ENCODE measurements at regions not wholly inside any gene's neighbourhood (a gene's known extent, or its start where the extent isn't known, plus 50 kb on each side); places are given as distances from the start of the nearest gene placed in this dataset.
"Not testable (repeated sequence)": the region's sequence is repeated elsewhere in the genome, so short reads cannot be mapped to it uniquely, and the experiment has no call there.

GRCh38 chr7:68025369-68025768 is 1028.7 kb downstream of the TYW1 start:
- no peak for DNase-seq

- DNase-seq = no peak
Observed at GRCh38 chr7:68030530-68030929, 1033.9 kb downstream of the TYW1 start.

- DNase-seq = no peak
Observed at GRCh38 chr7:68031180-68031943, 1034.7 kb downstream of the TYW1 start.

GRCh38 chr7:68038621-68039314 is 1042.1 kb downstream of the TYW1 start:
- DNase-seq = no peak

GRCh38 chr7:68041554-68041953 is 1044.9 kb downstream of the TYW1 start:
- DNase-seq = no peak

- DNase-seq = no peak
Observed at GRCh38 chr7:68043546-68043945, 1046.9 kb downstream of the TYW1 start.

- no peak for DNase-seq
Observed at GRCh38 chr7:68050627-68051026, 1054.0 kb downstream of the TYW1 start.

GRCh38 chr7:68058014-68058413 is 1061.4 kb downstream of the TYW1 start:
- DNase-seq = no peak

- no peak for DNase-seq
Observed at GRCh38 chr7:68063171-68063570, 1066.5 kb downstream of the TYW1 start.

GRCh38 chr7:68065581-68065980 is 1068.9 kb downstream of the TYW1 start:
- no peak for DNase-seq

GRCh38 chr7:68067845-68068244 is 1071.2 kb downstream of the TYW1 start:
- no peak for DNase-seq

GRCh38 chr7:68070992-68071391 is 1074.4 kb downstream of the TYW1 start:
- no peak for DNase-seq

GRCh38 chr7:68073701-68074100 is 1077.1 kb downstream of the TYW1 start:
- no peak for DNase-seq

GRCh38 chr7:68074242-68074641 is 1077.6 kb downstream of the TYW1 start:
- DNase-seq = no peak

- no peak for DNase-seq
Observed at GRCh38 chr7:68078157-68078710, 1081.6 kb downstream of the TYW1 start.

GRCh38 chr7:68082066-68082960 is 1085.7 kb downstream of the TYW1 start:
- DNase-seq = not testable (repeated sequence)

GRCh38 chr7:68082961-68083657 is 1086.5 kb downstream of the TYW1 start:
- DNase-seq = not testable (repeated sequence)

- no peak for DNase-seq
Observed at GRCh38 chr7:68087401-68087800, 1090.8 kb downstream of the TYW1 start.

GRCh38 chr7:68088879-68089278 is 1092.2 kb downstream of the TYW1 start:
- no peak for DNase-seq

GRCh38 chr7:68090256-68090655 is 1093.6 kb downstream of the TYW1 start:
- not testable (repeated sequence) for DNase-seq

- no peak for DNase-seq
Observed at GRCh38 chr7:68103319-68103718, 1106.7 kb downstream of the TYW1 start.

- no peak for DNase-seq
Observed at GRCh38 chr7:68107261-68107660, 1110.6 kb downstream of the TYW1 start.
